Lung microvascular endothelial cell (primary cell): ENCODE measurements at regions not wholly inside any gene's neighbourhood (a gene's known extent, or its start where the extent isn't known, plus 50 kb on each side); places are given as distances from the start of the nearest gene placed in this dataset.
A peak's percentile ranks its signal among the peaks of the same experiment; 100 is the strongest.
"Not testable (repeated sequence)": the region's sequence is repeated elsewhere in the genome, so short reads cannot be mapped to it uniquely, and the experiment has no call there.

Experiments used
- DNase-seq, 2 donors: peaks; one replicate each; pipeline versions ENCODE4 v3.0.0 to v3.0.0-alpha.2; 2010; ENCODE audit warnings: low read depth in 2 of 2

GRCh38 chr5:32842813-32843530 lies 131.9 kb downstream of the NPR3 start:
- no peak for DNase-seq

DNA sequence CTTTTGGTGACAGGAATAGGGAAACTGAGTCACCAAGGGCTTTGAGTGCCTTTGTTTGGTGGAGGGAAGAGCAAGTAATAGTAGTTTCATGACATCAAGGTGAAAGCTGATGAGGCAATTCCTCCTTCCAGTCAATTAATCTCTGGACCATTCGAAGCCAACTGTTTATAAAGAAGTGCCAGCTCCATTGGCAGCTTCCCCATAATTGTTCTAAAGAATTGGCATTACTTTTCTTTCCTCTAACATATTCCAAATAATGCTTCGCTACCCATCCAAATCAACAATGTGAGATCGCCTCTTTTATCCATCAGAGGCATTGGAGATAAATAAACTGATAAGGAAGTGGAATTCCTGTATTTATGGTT lies 132.4 kb downstream of the NPR3 start:
- DNase-seq: no peak

GRCh38 chr5:32845171-32845570 lies 134.1 kb downstream of the NPR3 start:
- DNase-seq: no peak

DNA sequence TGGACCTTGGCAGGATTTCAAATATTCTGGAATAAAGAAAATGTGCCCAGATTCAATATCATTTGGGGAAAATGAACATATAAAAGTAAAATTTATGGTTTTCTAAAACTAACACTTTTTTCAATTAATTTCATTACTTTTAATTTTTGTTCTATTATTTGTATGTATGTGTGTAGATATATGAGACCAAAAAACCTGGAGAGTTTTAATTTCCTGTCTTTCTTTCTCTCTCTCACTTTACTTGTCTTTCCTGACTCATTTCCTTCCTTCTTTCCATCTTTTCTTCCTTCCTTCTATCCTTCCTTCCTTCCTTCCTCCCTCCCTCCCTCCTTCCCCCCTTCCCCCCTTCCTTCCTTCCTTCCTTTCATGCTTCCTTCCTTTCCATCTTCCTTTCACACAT lies 137.0 kb downstream of the NPR3 start:
- DNase-seq: no peak

DNA sequence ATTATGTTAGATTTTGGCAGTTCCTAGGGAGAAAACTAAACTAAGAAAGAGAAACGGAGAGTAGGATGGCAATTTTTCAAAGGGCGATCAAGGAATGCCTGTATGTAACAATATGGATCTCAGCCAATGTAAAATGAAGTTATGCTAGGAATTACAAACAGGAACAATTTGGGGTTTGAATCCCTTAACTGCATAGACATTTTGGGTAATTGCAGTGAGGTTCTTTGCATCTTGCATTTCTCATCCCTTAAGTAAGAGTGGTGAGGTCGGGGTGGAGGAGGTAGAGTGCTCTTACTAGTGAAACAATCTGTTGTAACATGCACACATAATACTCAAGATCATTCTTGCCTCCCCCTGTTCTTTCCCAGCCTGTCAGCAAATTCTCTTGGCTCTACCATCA lies 137.6 kb downstream of the NPR3 start:
- no peak for DNase-seq

DNA sequence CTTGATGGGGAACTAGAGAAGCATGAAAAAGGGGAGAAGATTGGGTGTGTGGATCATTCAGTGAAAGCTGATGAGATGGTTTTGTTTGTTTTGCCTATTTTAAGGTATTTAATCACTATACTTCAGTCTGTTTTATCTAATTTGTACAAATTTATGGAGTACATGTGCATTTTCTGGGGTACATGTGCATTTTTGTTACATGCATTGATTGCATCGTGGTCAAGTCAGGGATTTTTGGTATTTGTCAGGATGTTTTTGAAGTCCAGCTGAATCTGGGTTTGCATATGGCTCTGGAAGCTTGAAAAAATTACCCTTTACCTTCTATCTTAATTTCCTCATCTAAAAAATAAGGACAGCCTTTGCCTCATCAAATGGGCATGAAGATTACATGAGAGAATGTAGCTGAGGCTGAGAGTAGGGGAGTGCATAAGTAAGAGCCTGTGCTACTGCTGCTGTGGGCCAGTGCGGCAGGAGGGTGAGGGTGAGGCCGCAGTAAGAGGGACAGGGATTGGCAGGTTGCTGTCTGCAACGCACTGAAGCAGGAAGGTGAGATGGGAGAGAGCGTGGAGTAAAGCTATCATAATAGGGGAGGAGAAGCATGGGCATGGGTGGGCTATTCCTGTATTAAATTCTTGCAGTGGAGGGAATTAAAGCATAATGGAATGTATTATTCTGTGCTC lies 139.8 kb downstream of the NPR3 start:
- no peak for DNase-seq

DNA sequence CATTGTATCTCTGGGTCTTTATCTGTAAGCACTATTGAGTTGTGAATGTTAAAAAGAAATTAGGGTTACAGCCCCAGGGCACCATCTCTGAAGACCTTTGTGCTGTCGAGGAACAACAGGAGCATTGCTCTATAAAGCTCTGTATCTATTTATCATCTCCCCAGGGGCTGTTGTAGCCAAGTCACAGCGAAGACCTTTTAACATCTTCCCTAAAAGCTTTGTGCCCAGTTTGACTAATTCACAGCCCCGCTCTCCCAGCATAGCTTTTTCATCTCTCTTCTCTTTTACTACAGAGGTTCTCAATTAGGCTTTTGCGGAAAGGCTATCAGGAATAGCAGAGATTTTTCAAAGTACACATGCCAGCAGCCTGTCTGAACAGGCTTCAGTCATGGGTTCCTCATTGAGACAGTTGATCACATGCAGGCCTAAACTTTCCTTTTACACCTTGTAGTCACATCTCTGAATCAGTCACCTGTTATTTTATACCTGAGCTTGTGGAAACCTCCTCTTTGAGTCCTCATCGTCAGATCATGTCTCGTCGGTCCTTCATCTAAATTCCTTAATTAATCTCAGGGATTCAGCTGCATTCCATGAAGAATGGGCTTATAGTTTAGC lies 140.5 kb downstream of the NPR3 start:
- no peak for DNase-seq

GRCh38 chr5:32852535-32852934 lies 141.4 kb downstream of the NPR3 start:
- DNase-seq: peak; percentile 22 to 23

GRCh38 chr5:32852976-32853375 lies 141.9 kb downstream of the NPR3 start:
- DNase-seq: no peak

GRCh38 chr5:32854473-32854872 lies 143.4 kb downstream of the NPR3 start:
- no peak for DNase-seq

DNA sequence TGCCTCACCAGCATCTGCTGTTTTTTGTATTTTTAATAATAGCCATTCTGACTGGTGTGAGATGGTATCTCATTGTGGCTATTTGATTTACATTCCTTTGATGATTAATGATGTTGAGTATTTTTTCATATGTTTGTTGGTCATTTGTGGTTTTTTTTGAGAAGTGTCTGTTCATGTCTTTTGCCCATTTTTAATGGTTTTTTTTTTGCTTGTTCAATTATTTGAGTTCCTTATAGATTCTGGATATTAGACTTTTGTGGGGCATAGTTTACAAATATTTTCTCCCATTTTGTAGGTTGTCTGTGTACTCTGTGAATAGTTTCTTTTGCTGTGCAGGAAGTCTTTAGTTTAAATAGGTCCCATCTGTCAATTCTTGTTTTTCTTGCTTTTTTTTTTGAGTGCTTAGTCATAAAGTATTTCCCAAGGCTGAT lies 148.1 kb downstream of the NPR3 start:
- no peak for DNase-seq

- DNase-seq: no peak
These were observed 154.4 kb downstream of the NPR3 start for GRCh38 chr5:32865475-32865874.

GRCh38 chr5:32866138-32866537 lies 155.0 kb downstream of the NPR3 start:
- no peak for DNase-seq

DNA sequence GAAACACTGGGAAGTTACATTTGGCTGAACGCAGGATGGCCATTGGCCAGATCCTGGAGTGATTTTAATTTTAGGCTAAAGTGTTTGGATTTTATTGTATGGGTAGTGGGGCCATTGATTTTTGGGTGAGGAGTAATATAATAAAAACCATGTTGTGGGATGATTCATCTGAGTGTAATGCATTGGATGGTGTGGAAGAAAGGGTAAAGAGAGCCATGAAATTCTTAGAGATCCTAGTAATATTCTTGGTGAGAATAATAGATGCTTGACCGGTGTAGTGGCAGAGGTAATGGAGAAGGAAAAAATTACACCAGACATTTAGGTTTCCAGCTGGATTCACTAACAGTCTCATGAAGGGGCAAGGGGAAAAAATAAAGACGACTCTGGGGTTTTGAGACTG lies 158.1 kb downstream of the NPR3 start:
- DNase-seq: no peak

GRCh38 chr5:32876791-32877190 lies 165.7 kb downstream of the NPR3 start:
- DNase-seq: no peak

- DNase-seq: not testable (repeated sequence)
These were observed 168.2 kb downstream of the NPR3 start for GRCh38 chr5:32879364-32879763.

GRCh38 chr5:32880796-32881195 lies 169.7 kb downstream of the NPR3 start:
- no peak for DNase-seq

GRCh38 chr5:32887390-32887789 lies 176.3 kb downstream of the NPR3 start:
- no peak for DNase-seq

- DNase-seq: no peak
These were observed 178.0 kb downstream of the NPR3 start for GRCh38 chr5:32889078-32889477.

DNA sequence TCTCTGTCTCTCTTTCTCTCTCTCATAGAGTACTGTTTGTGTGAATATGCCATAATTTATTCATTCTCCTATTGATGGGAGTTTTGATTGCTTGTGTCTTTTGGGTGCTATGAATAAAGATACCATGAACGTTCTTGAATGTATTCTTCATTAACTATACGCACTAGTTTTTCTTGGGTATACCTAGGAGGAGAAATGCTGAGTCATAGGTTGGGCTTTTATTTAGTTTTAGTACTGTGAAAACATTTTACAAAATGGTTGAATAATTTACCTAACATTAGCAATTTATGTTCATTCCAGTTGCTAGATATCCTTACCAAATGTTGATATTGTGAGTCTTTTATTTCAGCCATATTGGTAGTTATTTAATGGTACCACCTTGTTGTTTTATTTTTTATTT lies 192.5 kb downstream of the NPR3 start:
- no peak for DNase-seq

DNA sequence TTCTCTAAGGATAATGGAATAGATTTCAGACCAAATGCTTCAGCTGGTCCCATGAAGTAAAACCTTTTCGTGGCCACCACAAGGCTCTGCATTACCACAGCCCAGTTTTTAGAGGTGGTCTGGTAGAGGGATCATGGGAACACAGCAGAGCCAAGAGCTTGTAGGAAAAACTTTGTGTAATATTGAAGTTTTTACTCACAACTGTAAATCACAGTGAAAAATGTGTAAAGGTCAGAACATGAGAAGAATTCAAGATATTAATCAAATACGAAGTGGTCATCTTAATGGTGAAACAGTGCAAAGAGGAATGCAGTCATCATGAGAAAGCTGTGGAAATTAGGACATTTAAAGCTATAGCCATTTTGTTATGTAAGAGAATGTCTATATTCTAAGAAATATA lies 197.5 kb downstream of the NPR3 start:
- no peak for DNase-seq

DNA sequence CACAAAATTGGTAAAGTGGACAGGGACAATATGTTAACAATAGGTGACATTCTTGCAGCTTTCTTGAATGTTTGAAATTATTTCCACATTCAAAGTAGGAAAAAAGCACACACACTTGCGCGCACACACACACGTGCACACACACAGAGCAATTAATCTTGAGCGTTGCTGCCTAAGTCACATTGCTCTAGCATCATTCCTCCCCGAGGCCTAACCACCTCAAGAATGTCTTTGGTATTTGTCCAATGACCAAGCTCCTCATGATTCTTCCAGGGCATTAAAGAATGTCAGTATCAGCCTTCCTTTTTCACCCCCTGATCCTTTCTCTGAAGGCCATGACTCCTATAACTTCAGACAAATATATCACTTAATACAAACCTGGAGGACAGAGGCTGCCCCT lies 198.1 kb downstream of the NPR3 start:
- DNase-seq: no peak

DNA sequence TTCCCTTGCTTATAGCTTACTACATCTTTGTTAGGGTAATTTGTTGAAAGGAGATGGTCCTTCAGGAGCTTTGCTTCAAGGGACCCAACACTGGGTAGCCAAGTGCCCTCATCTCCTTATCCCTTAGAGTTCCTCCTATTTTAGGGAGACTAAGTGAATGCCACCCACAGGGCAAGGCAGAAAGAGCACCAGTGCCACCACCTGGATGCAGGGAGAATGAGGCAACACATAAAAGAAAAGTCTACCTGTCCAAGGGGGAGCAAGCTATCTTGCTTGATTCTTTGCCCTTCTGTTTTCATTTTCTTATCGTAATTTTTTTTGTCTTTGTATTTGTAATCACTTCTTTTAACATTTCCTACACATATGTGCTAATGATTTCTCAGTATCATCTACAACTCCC lies 205.5 kb downstream of the NPR3 start:
- DNase-seq: peak; percentile 5 to 9
